PC-9 (cell line): ENCODE measurements at regions not wholly inside any gene's neighbourhood (a gene's known extent, or its start where the extent isn't known, plus 50 kb on each side); places are given as distances from the start of the nearest gene placed in this dataset.

Experiments
- BruUV-seq: library from RNA; stranded (reverse); fragments of 400-500 nt; replicated peaks from 2 replicates; lab custom pipeline; 2021; lab: Mats Ljungman, UMichigan
- CTCF ChIA-PET: fragments of 300-600 bp; sonication (Branson Sonifier 250); formaldehyde crosslinking; loops from one replicate; lab custom pipeline; 2022; ENCODE audit warnings: antibody characterized with exemption; lab: Charles Lee
- POLR2A ChIA-PET: fragments of 300-600 bp; sonication (Branson Sonifier 250); formaldehyde crosslinking; loops from one replicate; lab custom pipeline; 2022; ENCODE audit warnings: antibody characterized with exemption; ENCODE audit not compliant: unreplicated experiment; lab: Charles Lee
- DNase-seq, 2 experiments: peaks; one replicate each; pipeline versions ENCODE4 v3.0.0 to v3.0.0-alpha.2; 2015 to 2022; ENCODE audit warnings: mixed read lengths in 1 of 2
- H2AFZ ChIP-seq: fragments of 200-600 bp; sonication (generic); 2 replicates; pipeline ENCODE4 v1.8.1; 2017; ENCODE audit warnings: antibody characterized with exemption
- H3F3A ChIP-seq: fragments of 200-600 bp; sonication (generic); 2 replicates; pipeline ENCODE4 v1.8.1; 2017; ENCODE audit warnings: antibody characterized with exemption, mild to moderate bottlenecking, low read depth; ENCODE audit not compliant: insufficient read depth
- H3K27ac ChIP-seq: fragments of 200-600 bp; sonication (generic); 2 replicates; pipeline ENCODE4 v1.6.1; 2016; ENCODE audit warnings: mixed run types
- H3K27me3 ChIP-seq: fragments of 200-600 bp; sonication (generic); 2 replicates; pipeline ENCODE4 v1.6.1; 2016; ENCODE audit warnings: low read depth, mixed run types; ENCODE audit not compliant: insufficient read depth
- H3K36me3 ChIP-seq: fragments of 200-600 bp; sonication (generic); 2 replicates; pipeline ENCODE4 v1.6.1; 2016; ENCODE audit warnings: low read depth, mixed run types
- H3K4me1 ChIP-seq: fragments of 200-600 bp; sonication (generic); replicated peaks from 2 replicates; pipeline ENCODE4 v1.6.1; 2016; ENCODE audit warnings: mixed run types; ENCODE audit not compliant: insufficient read depth
- H3K4me2 ChIP-seq: fragments of 200-600 bp; sonication (generic); 2 replicates; pipeline ENCODE4 v1.6.1; 2017; ENCODE audit warnings: mixed run types
- H3K4me3 ChIP-seq: fragments of 200-600 bp; sonication (generic); 2 replicates; pipeline ENCODE4 v1.6.1; 2016; ENCODE audit warnings: mixed run types
- H3K79me2 ChIP-seq: fragments of 200-600 bp; sonication (generic); 2 replicates; pipeline ENCODE4 v1.6.1; 2017; ENCODE audit warnings: low read depth, mixed run types
- H3K9me2 ChIP-seq: fragments of 200-600 bp; sonication (generic); 2 replicates; pipeline ENCODE4 v1.8.1; 2017; ENCODE audit warnings: mild to moderate bottlenecking; ENCODE audit not compliant: insufficient read depth
- H3K9me3 ChIP-seq: fragments of 200-600 bp; sonication (generic); 2 replicates; pipeline ENCODE4 v1.8.1; 2016; ENCODE audit warnings: low read depth; ENCODE audit not compliant: insufficient read depth
- H4K20me1 ChIP-seq: fragments of 200-600 bp; sonication (generic); 2 replicates; pipeline ENCODE4 v1.8.1; 2017; ENCODE audit not compliant: insufficient read depth
- CTCF ChIP-seq: fragments of 200-600 bp; sonication (generic); conservative IDR thresholded peaks from 2 replicates; pipeline ENCODE4 v1.6.1; 2017; ENCODE audit warnings: mixed run types, antibody characterized with exemption, mild to moderate bottlenecking, moderate library complexity
- EZH2 ChIP-seq: fragments of 200-600 bp; sonication (generic); IDR thresholded peaks from 2 replicates; pipeline ENCODE4 v1.8.0; 2017; ENCODE audit warnings: antibody characterized with exemption, low read depth
- intact Hi-C: fragments of 100-400 bp; cut with micrococcal nuclease; formaldehyde crosslinking; loops from one replicate; pipeline ENCODE4 v1.10.0; 2022; ENCODE audit not compliant: unreplicated experiment

DNA sequence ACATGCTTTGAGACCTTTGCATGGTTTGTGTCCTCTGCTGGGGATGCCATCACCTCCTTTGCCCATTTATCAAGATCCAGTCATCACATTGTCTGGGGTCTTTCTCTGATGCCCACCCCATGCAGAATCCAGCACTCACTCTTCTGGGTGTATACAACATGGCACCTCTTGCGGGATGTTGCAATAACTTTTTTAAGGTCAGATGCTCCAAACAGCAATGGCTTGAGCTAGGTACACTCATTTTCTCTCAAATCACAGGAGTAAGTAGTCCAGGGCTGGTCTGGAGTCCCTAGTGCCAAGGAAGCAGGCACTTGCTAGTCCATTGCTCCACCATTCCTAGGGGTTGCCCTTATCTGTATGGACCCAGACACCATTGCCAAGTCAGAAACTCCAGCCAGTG lies 196.6 kb upstream of the KCNG1 start:
- Histone ChIP-seq H3K4me2 (no peak overlapping the region), H3K9me2 (no peaks in the 10 kb centered on the region), H3K4me1 (peaks cover 14% of the 10 kb centered on the region), H3K79me2 (no peaks in the 10 kb centered on the region), H3K4me3 (no peak overlapping the region), H3K36me3 (no peaks in the 10 kb centered on the region), H4K20me1 (no peaks in the 10 kb centered on the region), H2AFZ (no peak overlapping the region), H3K27me3 (peaks cover 10% of the 10 kb centered on the region; the same call in 1 of the 2 replicates), H3K9me3 (peaks cover 13% of the 10 kb centered on the region; the same call in 1 of the 2 replicates), H3F3A (no peaks in the 10 kb centered on the region), H3K27ac (no peak overlapping the region)
- ChIA-PET CTCF (no interaction called here), POLR2A (no interaction called here)
- no peak for DNase-seq
- TF ChIP-seq EZH2 (no peak), CTCF (no peak)
- no TSS peak for BruUV-seq
- intact Hi-C loops = no loop called here

GRCh38 chr20:51218603-51219002 lies 195.7 kb upstream of the KCNG1 start:
- Histone ChIP-seq H3K27ac (no peak overlapping the region), H3K9me2 (no peaks in the 10 kb centered on the region), H4K20me1 (no peaks in the 10 kb centered on the region), H3K27me3 (peaks cover 14% of the 10 kb centered on the region; the same call in 1 of the 2 replicates), H3K36me3 (no peaks in the 10 kb centered on the region), H3K4me1 (peaks cover 14% of the 10 kb centered on the region), H3K4me2 (no peak overlapping the region), H3F3A (no peaks in the 10 kb centered on the region), H2AFZ (no peak overlapping the region), H3K9me3 (peaks cover 13% of the 10 kb centered on the region; the same call in 1 of the 2 replicates), H3K4me3 (no peak overlapping the region), H3K79me2 (no peaks in the 10 kb centered on the region)
- TF ChIP-seq EZH2 (no peak), CTCF (no peak)
- POLR2A ChIA-PET = no interaction called here
- BruUV-seq = no TSS peak
- DNase-seq = no peak
- CTCF ChIA-PET = no interaction called here
- intact Hi-C loops = no loop called here

- ChIA-PET POLR2A (no interaction called here), CTCF (no interaction called here)
- no peak for TF ChIP-seq EZH2
- TF ChIP-seq CTCF = no peak
- no peak overlapping the region for H3K4me2 ChIP-seq
- peaks cover 13% of the 10 kb centered on the region; the same call in 1 of the 2 replicates for H3K9me3 ChIP-seq
- H3K4me3 ChIP-seq = no peak overlapping the region
- H4K20me1 ChIP-seq = no peaks in the 10 kb centered on the region
- H3K27ac ChIP-seq = no peak overlapping the region
- H3K9me2 ChIP-seq = no peaks in the 10 kb centered on the region
- H3F3A ChIP-seq = no peaks in the 10 kb centered on the region
- H3K27me3 ChIP-seq = peaks cover 20% of the 10 kb centered on the region
- no peak for DNase-seq
- intact Hi-C loops = no loop called here
- H3K79me2 ChIP-seq = no peaks in the 10 kb centered on the region
- no peak overlapping the region for H2AFZ ChIP-seq
- peaks cover 13% of the 10 kb centered on the region for H3K4me1 ChIP-seq
- no TSS peak for BruUV-seq
- H3K36me3 ChIP-seq = no peaks in the 10 kb centered on the region
These were observed 194.6 kb upstream of the KCNG1 start for GRCh38 chr20:51217347-51218045.
